ENCODE measurements at regions not wholly inside any gene's neighbourhood (a gene's known extent, or its start where the extent isn't known, plus 50 kb on each side); places are given as distances from the start of the nearest gene placed in this dataset.

DNA sequence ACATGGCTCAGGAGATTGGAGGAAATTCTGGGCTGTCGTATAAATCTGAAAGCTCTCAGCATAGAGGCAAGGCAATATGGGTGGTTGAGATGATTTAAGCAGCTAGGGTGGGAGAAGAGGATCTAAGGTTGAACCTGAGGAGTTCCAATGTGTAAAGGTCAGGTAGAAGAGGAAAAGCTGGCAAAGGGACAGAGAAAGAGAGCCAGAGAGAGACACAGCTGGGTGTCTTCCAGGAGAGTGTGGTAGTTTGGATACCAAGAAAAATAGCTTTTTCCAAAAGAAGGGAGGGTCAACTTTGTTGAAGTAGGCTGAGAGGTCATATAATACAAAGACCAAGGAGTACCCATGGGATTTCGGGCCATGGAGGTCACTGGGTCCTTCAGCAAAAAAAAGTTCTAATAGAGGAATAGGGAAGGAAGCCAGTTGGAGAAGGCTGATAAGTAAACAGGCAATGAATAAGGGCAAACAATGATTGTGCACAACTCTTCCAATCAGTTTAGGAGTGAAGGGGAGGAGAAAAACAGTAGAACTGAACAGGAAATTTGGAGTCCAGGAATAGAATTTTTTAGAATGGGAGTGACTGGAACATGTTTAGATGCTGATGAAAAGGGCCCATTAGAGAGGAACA lies 135.1 kb downstream of the QRSL1 start:
- H3K14ac ChIP-seq (ENCODE audit: insufficient read depth, low read length) = no peak overlapping the region
- Mint-ChIP-seq H3K27me3 (ENCODE audit: low read depth) (no peaks in the 10 kb centered on the region), H3K4me1 (no peaks in the 10 kb centered on the region), H3K4me3 (no peak overlapping the region), H3K36me3 (ENCODE audit: insufficient read depth in 1 of 3, low read depth in 3 of 3) (peaks cover 3 to 32% (median 12%) of the 10 kb centered on the region in 3 experiments), H3K27ac (no peak overlapping the region), H3K9me3 (peaks cover 27 to 28% of the 10 kb centered on the region in 2 experiments)
- no peaks in the 10 kb centered on the region for H3K4me1 ChIP-seq (ENCODE audit: insufficient read depth, low read length)
- H2BK15ac ChIP-seq (ENCODE audit: low read depth, low read length) = no peak overlapping the region
- H4K20me1 ChIP-seq (ENCODE audit: control insufficient read depth, insufficient read depth, insufficient read length) = no peaks in the 10 kb centered on the region
- no peak overlapping the region for H2BK120ac ChIP-seq (ENCODE audit: low read depth, low read length, poor library complexity, severe bottlenecking)
- no peak overlapping the region for H2BK5ac ChIP-seq (ENCODE audit: insufficient read length, low read length)
- no peaks in the 10 kb centered on the region for H3K27me3 ChIP-seq (ENCODE audit: insufficient read depth, low read length)
- H3T11ph ChIP-seq (ENCODE audit: low read length) = no peak overlapping the region
- no peak overlapping the region for H3K4ac ChIP-seq (ENCODE audit: low read depth, low read length)
- DNase-seq = no peak
- no peak overlapping the region for H4K8ac ChIP-seq (replicated peaks; ENCODE audit: insufficient read length, low read depth, low read length)
- no peak overlapping the region for H2BK12ac ChIP-seq (ENCODE audit: insufficient read length, low read depth, low read length)
- no peak overlapping the region for H3K27ac ChIP-seq (ENCODE audit: insufficient read length, low read depth, low read length)
- H2AK5ac ChIP-seq (ENCODE audit: insufficient read length, low read length) = no peak overlapping the region
- H3K56ac ChIP-seq (ENCODE audit: insufficient read length, low read depth, low read length) = no peak overlapping the region
- no peaks in the 10 kb centered on the region for H3K79me1 ChIP-seq (ENCODE audit: insufficient read depth, low read depth, low read length, poor library complexity, severe bottlenecking)
- TF ChIP-seq, protein P1, sequence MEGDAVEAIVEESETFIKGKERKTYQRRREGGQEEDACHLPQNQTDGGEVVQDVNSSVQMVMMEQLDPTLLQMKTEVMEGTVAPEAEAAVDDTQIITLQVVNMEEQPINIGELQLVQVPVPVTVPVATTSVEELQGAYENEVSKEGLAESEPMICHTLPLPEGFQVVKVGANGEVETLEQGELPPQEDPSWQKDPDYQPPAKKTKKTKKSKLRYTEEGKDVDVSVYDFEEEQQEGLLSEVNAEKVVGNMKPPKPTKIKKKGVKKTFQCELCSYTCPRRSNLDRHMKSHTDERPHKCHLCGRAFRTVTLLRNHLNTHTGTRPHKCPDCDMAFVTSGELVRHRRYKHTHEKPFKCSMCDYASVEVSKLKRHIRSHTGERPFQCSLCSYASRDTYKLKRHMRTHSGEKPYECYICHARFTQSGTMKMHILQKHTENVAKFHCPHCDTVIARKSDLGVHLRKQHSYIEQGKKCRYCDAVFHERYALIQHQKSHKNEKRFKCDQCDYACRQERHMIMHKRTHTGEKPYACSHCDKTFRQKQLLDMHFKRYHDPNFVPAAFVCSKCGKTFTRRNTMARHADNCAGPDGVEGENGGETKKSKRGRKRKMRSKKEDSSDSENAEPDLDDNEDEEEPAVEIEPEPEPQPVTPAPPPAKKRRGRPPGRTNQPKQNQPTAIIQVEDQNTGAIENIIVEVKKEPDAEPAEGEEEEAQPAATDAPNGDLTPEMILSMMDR (conservative IDR thresholded peaks at IDR 0.05) = no peak
- no peak overlapping the region for H4K5ac ChIP-seq (ENCODE audit: insufficient read length, low read depth, low read length)
- H3K23ac ChIP-seq (ENCODE audit: insufficient read length, low read depth, low read length) = no peak overlapping the region
- no peaks in the 10 kb centered on the region for H3K23me2 ChIP-seq (ENCODE audit: insufficient read length, low read depth, low read length, poor library complexity, severe bottlenecking)
- H3K79me2 ChIP-seq (ENCODE audit: insufficient read depth, low read length) = no peaks in the 10 kb centered on the region
- no peak overlapping the region for H3K4me2 ChIP-seq (ENCODE audit: insufficient read depth, insufficient read length, low read length)
- no peak overlapping the region for H2AFZ ChIP-seq (ENCODE audit: low read length)
- H3K9me3 ChIP-seq (ENCODE audit: control insufficient read depth, low read depth, low read length) = no peaks in the 10 kb centered on the region
- no peak overlapping the region for H3K18ac ChIP-seq (ENCODE audit: insufficient read length, low read depth, low read length)
- H4K91ac ChIP-seq (ENCODE audit: insufficient read length, low read depth, low read length) = no peak overlapping the region
- H3K9ac ChIP-seq (ENCODE audit: extremely low read depth, insufficient read length, low read length) = no peak overlapping the region
- WGBS (ENCODE audit: extremely low coverage, insufficient read length, low lambda C conversion rate) = no CpG with 5 or more reads among the region's 2 CpGs
- no peak overlapping the region for H2BK20ac ChIP-seq (ENCODE audit: low read depth, low read length, poor library complexity, severe bottlenecking)

Measured in H9 (cell line).